ENCODE measurements at regions not wholly inside any gene's neighbourhood (a gene's known extent, or its start where the extent isn't known, plus 50 kb on each side); places are given as distances from the start of the nearest gene placed in this dataset.
"Not testable (repeated sequence)": the region's sequence is repeated elsewhere in the genome, so short reads cannot be mapped to it uniquely, and the experiment has no call there.

DNA sequence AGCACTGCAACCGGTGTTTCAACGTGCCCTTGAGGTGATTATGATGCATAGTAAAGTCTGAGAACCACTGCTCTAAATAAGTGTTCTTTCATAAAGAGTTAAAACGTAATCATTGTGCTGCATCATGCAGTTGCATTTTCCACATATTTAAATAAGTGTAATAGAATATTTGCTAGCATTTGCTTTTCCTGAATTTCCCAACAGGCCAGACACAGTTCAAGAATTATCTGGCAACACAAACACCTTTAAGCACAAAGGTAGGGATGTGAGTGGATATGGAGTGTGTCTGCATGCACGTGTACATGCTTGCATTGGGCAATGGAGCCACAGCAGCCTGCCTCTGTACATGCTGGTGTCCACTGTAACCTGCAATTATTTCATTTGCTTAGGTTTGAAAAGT is 193.6 kb upstream of the PIK3R1 start:
- TF ChIP-seq, protein P1, sequence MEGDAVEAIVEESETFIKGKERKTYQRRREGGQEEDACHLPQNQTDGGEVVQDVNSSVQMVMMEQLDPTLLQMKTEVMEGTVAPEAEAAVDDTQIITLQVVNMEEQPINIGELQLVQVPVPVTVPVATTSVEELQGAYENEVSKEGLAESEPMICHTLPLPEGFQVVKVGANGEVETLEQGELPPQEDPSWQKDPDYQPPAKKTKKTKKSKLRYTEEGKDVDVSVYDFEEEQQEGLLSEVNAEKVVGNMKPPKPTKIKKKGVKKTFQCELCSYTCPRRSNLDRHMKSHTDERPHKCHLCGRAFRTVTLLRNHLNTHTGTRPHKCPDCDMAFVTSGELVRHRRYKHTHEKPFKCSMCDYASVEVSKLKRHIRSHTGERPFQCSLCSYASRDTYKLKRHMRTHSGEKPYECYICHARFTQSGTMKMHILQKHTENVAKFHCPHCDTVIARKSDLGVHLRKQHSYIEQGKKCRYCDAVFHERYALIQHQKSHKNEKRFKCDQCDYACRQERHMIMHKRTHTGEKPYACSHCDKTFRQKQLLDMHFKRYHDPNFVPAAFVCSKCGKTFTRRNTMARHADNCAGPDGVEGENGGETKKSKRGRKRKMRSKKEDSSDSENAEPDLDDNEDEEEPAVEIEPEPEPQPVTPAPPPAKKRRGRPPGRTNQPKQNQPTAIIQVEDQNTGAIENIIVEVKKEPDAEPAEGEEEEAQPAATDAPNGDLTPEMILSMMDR (IDR thresholded peaks at IDR 0.05; ENCODE audit: low read depth, low read length) = no peak
- DNase-seq (ENCODE audit: extremely low read depth, low read depth) = no peak

DNA sequence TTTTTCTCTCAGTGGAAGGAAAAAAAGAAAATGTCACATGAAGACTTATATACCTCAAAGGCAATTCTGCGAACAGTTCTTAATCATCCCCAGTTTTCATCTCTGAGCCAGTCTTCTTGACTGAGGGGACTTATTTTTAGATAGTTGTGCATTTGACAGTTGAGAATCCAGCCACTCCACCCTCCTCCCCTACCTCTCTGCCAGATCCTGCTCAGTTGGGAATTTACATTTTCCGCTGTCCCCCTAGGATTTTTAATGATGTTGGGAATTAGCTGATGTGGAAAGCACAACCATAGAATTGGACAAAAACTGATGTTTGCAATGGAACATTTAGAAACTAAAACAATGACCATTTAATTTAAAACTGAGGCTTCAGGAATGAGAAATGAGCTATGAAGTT is 194.3 kb upstream of the PIK3R1 start:
- no peak for DNase-seq (ENCODE audit: extremely low read depth, low read depth)
- TF ChIP-seq, protein P1 (IDR thresholded peaks at IDR 0.05; ENCODE audit: low read depth, low read length) = no peak

DNA sequence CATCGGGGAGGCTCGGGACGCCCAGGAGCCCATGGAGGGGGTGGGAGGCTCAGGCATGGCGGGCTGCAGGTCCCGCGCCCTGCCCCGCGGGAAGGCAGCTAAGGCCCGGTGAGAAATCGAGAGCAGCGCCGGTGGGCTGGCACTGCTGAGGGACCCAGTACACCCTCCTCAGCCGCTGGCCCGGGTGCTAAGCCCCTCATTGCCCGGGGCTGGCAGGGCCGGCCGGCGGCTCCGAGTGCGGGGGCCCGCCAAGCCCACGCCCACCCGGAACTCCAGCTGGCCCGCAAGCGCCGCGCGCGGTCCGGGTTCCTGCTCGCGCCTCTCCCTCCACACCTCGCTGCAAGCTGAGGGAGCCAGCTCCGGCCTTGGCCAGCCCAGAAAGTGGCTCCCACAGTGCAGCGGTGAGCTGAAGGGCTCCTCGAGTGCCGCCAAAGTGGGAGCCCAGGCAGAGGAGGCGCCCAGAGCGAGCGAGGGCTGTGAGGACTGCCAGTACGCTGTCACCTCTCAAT is 195.0 kb upstream of the PIK3R1 start:
- not testable (repeated sequence) for DNase-seq (ENCODE audit: extremely low read depth, low read depth)

DNA sequence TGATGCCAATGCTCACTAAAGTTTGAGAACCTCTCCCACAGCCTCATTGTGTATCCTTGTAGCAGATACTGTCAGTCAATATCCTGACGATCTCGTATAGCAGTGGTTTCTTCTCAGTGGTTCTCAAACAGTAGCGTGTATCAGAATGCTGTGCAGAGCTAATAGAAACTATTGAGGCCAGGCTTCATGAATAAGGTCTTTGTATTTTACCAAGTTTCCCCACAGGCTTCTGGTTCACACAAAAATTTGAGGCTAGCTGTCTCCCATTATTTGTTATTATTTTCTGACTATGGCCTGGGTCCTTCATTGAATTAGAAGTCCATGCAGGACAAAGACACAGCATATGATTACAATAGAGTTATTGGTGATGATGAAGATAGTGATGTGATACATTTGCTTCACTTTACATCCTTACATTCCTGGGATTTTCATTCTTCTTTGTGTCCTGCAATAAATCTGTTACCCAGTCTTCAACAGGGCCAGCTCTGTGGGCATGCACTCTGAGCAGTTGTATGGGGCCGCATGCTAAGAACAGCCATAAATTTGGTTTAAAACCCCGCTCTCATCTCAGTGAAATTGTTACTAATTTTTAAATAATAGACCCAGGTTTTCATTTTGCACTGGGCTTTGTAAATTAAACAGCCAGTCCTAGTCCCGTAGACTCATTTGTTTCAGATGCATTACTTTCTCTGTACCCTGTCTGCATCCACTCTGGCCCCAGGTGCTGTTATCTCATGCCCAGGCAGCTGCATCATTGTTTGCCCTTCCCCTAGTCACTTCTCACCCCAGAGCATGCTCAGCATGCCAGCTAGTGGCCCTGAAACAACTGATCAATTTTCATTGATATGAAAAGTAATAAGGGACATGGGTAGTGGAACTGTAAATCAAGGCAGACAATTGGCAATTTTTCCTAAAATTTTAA is 199.9 kb upstream of the PIK3R1 start:
- no peak for DNase-seq (ENCODE audit: extremely low read depth, low read depth)
- TF ChIP-seq, protein P1 (IDR thresholded peaks at IDR 0.05; ENCODE audit: low read depth, low read length) = no peak

DNA sequence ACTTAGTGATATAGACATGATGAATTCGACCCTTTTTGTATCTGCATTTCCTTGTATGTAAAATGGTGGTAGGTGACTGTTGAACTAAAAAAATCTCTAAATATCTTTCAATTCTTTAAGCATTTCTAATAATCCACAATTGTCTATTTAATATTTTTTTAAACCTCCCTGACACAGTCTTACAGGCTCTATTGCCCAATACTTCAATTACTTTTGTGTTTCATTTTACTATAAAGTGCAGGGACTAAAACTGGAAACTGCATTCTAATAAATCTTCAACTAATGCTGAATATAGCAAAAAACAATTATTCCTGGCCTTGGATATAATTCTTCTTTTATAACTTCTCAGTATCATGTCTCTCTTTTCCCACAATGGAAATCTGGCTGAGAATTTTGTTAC is 202.7 kb upstream of the PIK3R1 start:
- TF ChIP-seq, protein P1 (IDR thresholded peaks at IDR 0.05; ENCODE audit: low read depth, low read length) = no peak
- no peak for DNase-seq (ENCODE audit: extremely low read depth, low read depth)

DNA sequence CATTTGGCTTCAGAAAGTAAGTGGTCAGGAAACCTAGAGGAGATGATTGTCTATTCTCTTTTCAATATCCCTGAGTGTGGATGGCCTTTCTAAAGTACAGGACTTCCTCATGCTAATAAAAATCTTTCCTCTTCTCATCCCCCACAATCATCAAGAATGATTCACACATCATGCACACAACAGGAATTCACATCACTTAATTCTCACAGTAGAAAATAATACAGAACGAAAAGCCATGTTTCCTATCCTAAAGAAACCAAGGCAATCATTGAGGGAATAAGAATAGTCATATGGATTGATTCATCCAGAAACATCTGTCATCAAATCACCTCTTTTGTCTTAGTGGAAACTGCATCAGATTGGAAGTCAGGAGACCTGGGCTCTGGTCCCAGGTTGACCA is 203.1 kb upstream of the PIK3R1 start:
- TF ChIP-seq, protein P1 (IDR thresholded peaks at IDR 0.05; ENCODE audit: low read depth, low read length) = no peak
- no peak for DNase-seq (ENCODE audit: extremely low read depth, low read depth)

DNA sequence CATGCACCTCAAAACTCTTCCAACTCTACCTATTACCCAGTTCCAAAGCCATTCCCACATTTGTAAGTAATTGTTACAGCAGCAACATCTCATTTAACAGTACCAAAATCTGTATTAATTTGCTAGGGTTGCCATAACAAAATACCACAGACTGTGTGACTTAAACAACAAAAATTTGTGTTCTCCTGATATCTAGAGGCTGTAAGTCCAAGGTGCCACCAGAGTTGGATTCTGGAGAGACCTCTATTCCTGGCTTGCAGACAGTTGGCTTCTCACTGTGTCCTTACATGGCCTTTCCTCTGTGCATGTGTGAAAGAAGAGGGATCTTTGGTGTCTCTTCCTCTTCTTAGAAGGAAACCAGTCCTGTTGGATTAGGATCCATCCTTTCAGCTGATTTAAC is 203.8 kb upstream of the PIK3R1 start:
- no peak for DNase-seq (ENCODE audit: extremely low read depth, low read depth)
- TF ChIP-seq, protein P1 (IDR thresholded peaks at IDR 0.05; ENCODE audit: low read depth, low read length) = no peak

All from AG09319 (cell line).